H9 (cell line): ENCODE measurements at regions not wholly inside any gene's neighbourhood (a gene's known extent, or its start where the extent isn't known, plus 50 kb on each side); places are given as distances from the start of the nearest gene placed in this dataset.

Source experiments
- DNase-seq: peaks from one replicate; pipeline ENCODE4 v3.0.0-alpha.2; 2017
- H2AFZ ChIP-seq: one replicate; pipeline ENCODE4 v1.6.1; 2013; ENCODE audit warnings: mild to moderate bottlenecking, low read length, control low read depth, moderate library complexity
- H2AK5ac ChIP-seq: 2 replicates; pipeline ENCODE4 v1.6.1; 2013; ENCODE audit warnings: low read length, control low read depth, mixed read lengths; ENCODE audit not compliant: insufficient read length
- H2BK120ac ChIP-seq: one replicate; pipeline ENCODE4 v1.6.1; 2013; ENCODE audit warnings: low read depth, mild to moderate bottlenecking, low read length, control low read depth, inconsistent platforms; ENCODE audit not compliant: poor library complexity, severe bottlenecking
- H2BK12ac ChIP-seq: 2 replicates; pipeline ENCODE4 v1.6.1; 2013; ENCODE audit warnings: low read length, control low read depth, mixed read lengths, low read depth; ENCODE audit not compliant: insufficient read length
- H2BK15ac ChIP-seq: 2 replicates; pipeline ENCODE4 v1.6.1; 2013; ENCODE audit warnings: low read depth, low read length, control low read depth
- H2BK20ac ChIP-seq: one replicate; pipeline ENCODE4 v1.6.1; 2013; ENCODE audit warnings: low read depth, mild to moderate bottlenecking, low read length, control low read depth, inconsistent platforms; ENCODE audit not compliant: poor library complexity, severe bottlenecking
- H2BK5ac ChIP-seq: 2 replicates; pipeline ENCODE4 v1.6.1; 2013; ENCODE audit warnings: low read length, control low read depth, mixed read lengths; ENCODE audit not compliant: insufficient read length
- H3K14ac ChIP-seq: 2 replicates; pipeline ENCODE4 v1.6.1; 2013; ENCODE audit warnings: low read length, control low read depth; ENCODE audit not compliant: insufficient read depth
- H3K18ac ChIP-seq: 2 replicates; pipeline ENCODE4 v1.6.1; 2013; ENCODE audit warnings: low read depth, mild to moderate bottlenecking, mixed read lengths, low read length, control low read depth; ENCODE audit not compliant: insufficient read length
- H3K23ac ChIP-seq: 2 replicates; pipeline ENCODE4 v1.6.1; 2013; ENCODE audit warnings: low read length, control low read depth, mixed read lengths, low read depth; ENCODE audit not compliant: insufficient read length
- H3K23me2 ChIP-seq: 2 replicates; pipeline ENCODE4 v1.6.1; 2013; ENCODE audit warnings: low read depth, mild to moderate bottlenecking, mixed read lengths, low read length, control low read depth; ENCODE audit not compliant: insufficient read length, poor library complexity, severe bottlenecking
- H3K27ac ChIP-seq: 2 replicates; pipeline ENCODE4 v1.5.1; 2013; ENCODE audit warnings: low read length, control low read depth, mixed read lengths, low read depth; ENCODE audit not compliant: insufficient read length
- H3K27me3 ChIP-seq: 2 replicates; pipeline ENCODE4 v1.6.1; 2013; ENCODE audit warnings: low read length, control low read depth, inconsistent platforms; ENCODE audit not compliant: insufficient read depth
- H3K4ac ChIP-seq: 2 replicates; pipeline ENCODE4 v1.6.1; 2013; ENCODE audit warnings: low read depth, mild to moderate bottlenecking, control low read depth, inconsistent platforms, low read length, moderate library complexity
- H3K4me1 ChIP-seq: 2 replicates; pipeline ENCODE4 v1.6.1; 2013; ENCODE audit warnings: low read length, control low read depth, inconsistent platforms; ENCODE audit not compliant: insufficient read depth
- H3K4me2 ChIP-seq: 2 replicates; pipeline ENCODE4 v1.6.1; 2013; ENCODE audit warnings: low read length, control low read depth, mixed read lengths; ENCODE audit not compliant: insufficient read length, insufficient read depth
- H3K56ac ChIP-seq: 2 replicates; pipeline ENCODE4 v1.6.1; 2013; ENCODE audit warnings: low read depth, mild to moderate bottlenecking, mixed read lengths, low read length, control low read depth; ENCODE audit not compliant: insufficient read length
- H3K79me1 ChIP-seq: 2 replicates; pipeline ENCODE4 v1.6.1; 2013; ENCODE audit warnings: low read depth, mild to moderate bottlenecking, moderate library complexity, low read length, control low read depth, inconsistent platforms; ENCODE audit not compliant: insufficient read depth, poor library complexity, severe bottlenecking
- H3K79me2 ChIP-seq: 2 replicates; pipeline ENCODE4 v1.6.1; 2013; ENCODE audit warnings: low read length, control low read depth, inconsistent platforms; ENCODE audit not compliant: insufficient read depth
- H3K9ac ChIP-seq: 2 replicates; pipeline ENCODE4 v1.6.1; 2013; ENCODE audit warnings: low read length, control low read depth, mixed read lengths; ENCODE audit not compliant: insufficient read length; ENCODE audit errors: extremely low read depth
- H3K9me3 ChIP-seq: one replicate; pipeline ENCODE4 v1.6.1; 2013; ENCODE audit warnings: low read depth, low read length, inconsistent platforms; ENCODE audit not compliant: control insufficient read depth
- H3T11ph ChIP-seq: one replicate; pipeline ENCODE4 v1.6.1; 2013; ENCODE audit warnings: mild to moderate bottlenecking, low read length, control low read depth, inconsistent platforms
- H4K20me1 ChIP-seq: one replicate; pipeline ENCODE4 v1.6.1; 2013; ENCODE audit not compliant: control insufficient read depth, insufficient read length, insufficient read depth
- H4K5ac ChIP-seq: 2 replicates; pipeline ENCODE4 v1.6.1; 2013; ENCODE audit warnings: low read depth, mild to moderate bottlenecking, mixed read lengths, low read length, control low read depth; ENCODE audit not compliant: insufficient read length
- H4K8ac ChIP-seq: replicated peaks from 2 replicates; pipeline ENCODE4 v1.6.1; 2013; ENCODE audit warnings: low read length, control low read depth, mixed read lengths, low read depth; ENCODE audit not compliant: insufficient read length
- H4K91ac ChIP-seq: 2 replicates; pipeline ENCODE4 v1.6.1; 2013; ENCODE audit warnings: low read depth, mild to moderate bottlenecking, moderate library complexity, mixed read lengths, low read length, control low read depth; ENCODE audit not compliant: insufficient read length
- H3K27ac Mint-ChIP-seq, 3 experiments: 2 replicates in 2 of 3; 3 replicates in 1 of 3; pipeline ENCODE4 v1.8.0; 2020 to 2021; ENCODE audit warnings: mixed read lengths in 3 of 3, mild to moderate bottlenecking in 1 of 3, moderate library complexity in 1 of 3
- H3K27me3 Mint-ChIP-seq: 2 replicates; pipeline ENCODE4 v1.8.0; 2021; ENCODE audit warnings: low read depth, mild to moderate bottlenecking, moderate library complexity, mixed read lengths
- H3K36me3 Mint-ChIP-seq, 3 experiments: 2 replicates in 2 of 3; 3 replicates in 1 of 3; pipeline ENCODE4 v1.8.0; 2020 to 2021; ENCODE audit warnings: low read depth in 3 of 3, mixed read lengths in 3 of 3; ENCODE audit not compliant: insufficient read depth in 1 of 3
- H3K4me1 Mint-ChIP-seq, 2 experiments: 2 replicates each; pipeline ENCODE4 v1.8.0; 2020; ENCODE audit warnings: mixed read lengths in 2 of 2
- H3K4me3 Mint-ChIP-seq, 2 experiments: 2 replicates in 1 of 2; 3 replicates in 1 of 2; pipeline ENCODE4 v1.8.0; 2020 to 2021; ENCODE audit warnings: mild to moderate bottlenecking in 2 of 2, mixed read lengths in 2 of 2, moderate library complexity in 1 of 2
- H3K9me3 Mint-ChIP-seq, 2 experiments: 2 replicates in 1 of 2; 3 replicates in 1 of 2; pipeline ENCODE4 v1.8.0; 2020; ENCODE audit warnings: mild to moderate bottlenecking in 2 of 2, mixed read lengths in 2 of 2, moderate library complexity in 1 of 2
- WGBS: extraction: QIAGEN DNeasy Blood & Tissue Kit; methylation state at CpG from one replicate; pipeline ENCODE4 v1.1.7; 2013; ENCODE audit warnings: missing lambda C conversion rate, low lambda C conversion rate, mixed read lengths; ENCODE audit not compliant: insufficient read length; ENCODE audit errors: extremely low coverage; 5-methylcytosine and 5-hydroxymethylcytosine counted together
- TF ChIP-seq, protein P1 (sequence below): fragments of 200-600 bp; sonication (generic); conservative IDR thresholded peaks from 3 replicates; pipeline ENCODE4 v1.8.0; 2021; ENCODE audit warnings: antibody characterized with exemption, mild to moderate bottlenecking

DNA sequence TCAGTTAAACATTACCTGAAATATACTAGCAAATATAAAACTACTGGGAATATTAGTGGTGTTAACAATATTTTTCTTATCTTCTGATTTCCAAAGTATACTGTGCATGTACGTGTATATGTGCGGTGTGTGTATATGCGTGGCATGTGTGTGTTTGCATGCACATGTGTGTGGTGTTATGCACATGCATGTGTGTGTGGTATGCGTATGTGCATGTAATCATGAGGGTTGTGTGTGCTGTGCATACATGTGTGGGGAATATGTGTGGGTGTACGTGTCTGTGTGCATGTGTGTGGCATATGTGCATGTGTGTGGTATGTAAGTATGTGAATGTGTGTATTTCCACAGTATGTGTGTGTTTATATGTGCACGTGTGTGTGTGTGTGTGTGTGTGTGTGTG is 640.2 kb downstream of the TSN start:
- H3K27me3 ChIP-seq = no peaks in the 10 kb centered on the region
- no peak overlapping the region for H4K8ac ChIP-seq
- no peak overlapping the region for H2AK5ac ChIP-seq
- no peak overlapping the region for H2BK12ac ChIP-seq
- no CpG with 5 or more reads among the region's 6 CpGs for WGBS
- Mint-ChIP-seq H3K27ac (no peak overlapping the region), H3K9me3 (peaks cover 0 to 4% of the 10 kb centered on the region in 2 experiments; a peak in 1 of 5 replicates), H3K27me3 (no peaks in the 10 kb centered on the region; the same call in 1 of the 2 replicates), H3K4me3 (no peak overlapping the region), H3K4me1 (no peaks in the 10 kb centered on the region), H3K36me3 (no peaks in the 10 kb centered on the region)
- no peak overlapping the region for H2BK15ac ChIP-seq
- H2BK5ac ChIP-seq = no peak overlapping the region
- H3K4ac ChIP-seq = no peak overlapping the region
- H3K9me3 ChIP-seq = no peaks in the 10 kb centered on the region
- H3K4me1 ChIP-seq = no peaks in the 10 kb centered on the region
- no peaks in the 10 kb centered on the region for H3K79me1 ChIP-seq
- no peaks in the 10 kb centered on the region for H3K79me2 ChIP-seq
- no peak overlapping the region for H3K18ac ChIP-seq
- H2BK20ac ChIP-seq = no peak overlapping the region
- H4K91ac ChIP-seq = no peak overlapping the region
- no peak for DNase-seq
- no peak overlapping the region for H3K4me2 ChIP-seq
- no peak overlapping the region for H3T11ph ChIP-seq
- no peak overlapping the region for H3K14ac ChIP-seq
- no peak overlapping the region for H3K23ac ChIP-seq
- H3K56ac ChIP-seq = no peak overlapping the region
- H3K9ac ChIP-seq = no peak overlapping the region
- H3K27ac ChIP-seq = no peak overlapping the region
- H2AFZ ChIP-seq = no peak overlapping the region
- no peaks in the 10 kb centered on the region for H4K20me1 ChIP-seq
- H4K5ac ChIP-seq = no peak overlapping the region
- no peak overlapping the region for H2BK120ac ChIP-seq
- no peaks in the 10 kb centered on the region for H3K23me2 ChIP-seq
- TF ChIP-seq, protein P1, sequence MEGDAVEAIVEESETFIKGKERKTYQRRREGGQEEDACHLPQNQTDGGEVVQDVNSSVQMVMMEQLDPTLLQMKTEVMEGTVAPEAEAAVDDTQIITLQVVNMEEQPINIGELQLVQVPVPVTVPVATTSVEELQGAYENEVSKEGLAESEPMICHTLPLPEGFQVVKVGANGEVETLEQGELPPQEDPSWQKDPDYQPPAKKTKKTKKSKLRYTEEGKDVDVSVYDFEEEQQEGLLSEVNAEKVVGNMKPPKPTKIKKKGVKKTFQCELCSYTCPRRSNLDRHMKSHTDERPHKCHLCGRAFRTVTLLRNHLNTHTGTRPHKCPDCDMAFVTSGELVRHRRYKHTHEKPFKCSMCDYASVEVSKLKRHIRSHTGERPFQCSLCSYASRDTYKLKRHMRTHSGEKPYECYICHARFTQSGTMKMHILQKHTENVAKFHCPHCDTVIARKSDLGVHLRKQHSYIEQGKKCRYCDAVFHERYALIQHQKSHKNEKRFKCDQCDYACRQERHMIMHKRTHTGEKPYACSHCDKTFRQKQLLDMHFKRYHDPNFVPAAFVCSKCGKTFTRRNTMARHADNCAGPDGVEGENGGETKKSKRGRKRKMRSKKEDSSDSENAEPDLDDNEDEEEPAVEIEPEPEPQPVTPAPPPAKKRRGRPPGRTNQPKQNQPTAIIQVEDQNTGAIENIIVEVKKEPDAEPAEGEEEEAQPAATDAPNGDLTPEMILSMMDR = no peak
